ENCODE measurements at regions not wholly inside any gene's neighbourhood (a gene's known extent, or its start where the extent isn't known, plus 50 kb on each side); places are given as distances from the start of the nearest gene placed in this dataset.

DNA sequence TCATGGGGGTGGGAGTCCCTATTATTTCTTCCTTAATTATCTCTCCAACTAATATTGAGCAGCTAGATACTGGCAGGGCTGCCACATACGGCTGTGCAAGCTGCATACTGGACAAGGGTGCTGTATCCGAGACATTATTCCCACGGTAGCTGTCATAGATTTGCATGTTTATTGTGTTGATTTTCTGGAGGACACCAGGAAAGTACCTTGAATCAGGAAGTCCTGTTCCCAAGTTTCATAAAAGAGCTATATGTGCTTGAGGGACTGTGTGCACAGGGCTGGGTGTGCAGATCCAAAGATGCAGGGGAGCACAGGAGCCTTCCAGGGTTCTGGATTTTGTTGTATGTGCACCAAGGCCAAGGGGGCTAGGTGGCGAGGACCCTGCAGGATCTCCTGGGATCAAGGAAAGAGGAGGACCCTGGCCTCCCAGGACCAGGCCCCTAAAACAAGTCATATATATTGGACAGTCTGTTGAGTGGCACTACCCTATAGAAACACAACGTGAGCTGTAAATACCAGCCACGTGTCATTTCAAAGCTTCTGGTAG, 119.2 kb upstream of the ALDH1A3 start (continued):
- TF ChIP-seq MNT (conservative IDR thresholded peaks at IDR 0.05): no peak
- no peak for TF ChIP-seq KLF6 (CRISPR knock-in tag; IDR thresholded peaks at IDR 0.05; ENCODE audit: borderline replicate concordance)
- TF ChIP-seq UBTF (IDR thresholded peaks at IDR 0.05; ENCODE audit: borderline replicate concordance in 1 of 2, low read depth in 2 of 2, low read length in 2 of 2): no peak

- 0% methylated on average over 13 of the region's 13 CpGs for WGBS (ENCODE audit: insufficient coverage, low coverage, missing lambda C conversion rate)
Measured at GRCh38 chr15:100761290-100761935, 118.2 kb upstream of the ALDH1A3 start.

More at GRCh38 chr15:100761290-100761935, 118.2 kb upstream of the ALDH1A3 start:
- FAIRE-seq (no peak), DNase-seq (ENCODE audit: extremely low read depth in 1 of 4, low spot score in 3 of 4) (no peak), ATAC-seq (no peak)
- ChIA-PET CTCF (ENCODE audit: low intra/inter-chr PET ratio) (no interaction called here), POLR2A (no interaction called here)
- H4K20me1 ChIP-seq (replicated peaks; ENCODE audit: control insufficient read depth, insufficient read depth, low read length): no peaks in the 10 kb centered on the region
- no peak overlapping the region for H3K9ac ChIP-seq (ENCODE audit: insufficient read depth in 1 of 2, low read depth in 2 of 2, low read length in 2 of 2)
- intact Hi-C loops (cut with micrococcal nuclease) (no loop called here), in situ Hi-C loops (cut with MboI) (no loop called here)
- H3K9me1 ChIP-seq (ENCODE audit: control insufficient read depth, insufficient read depth, low read length): no peaks in the 10 kb centered on the region
- H3K27ac ChIP-seq (ENCODE audit: extremely low read depth, low read depth, low read length): no peak overlapping the region
- H3K79me2 ChIP-seq (ENCODE audit: control insufficient read depth, insufficient read depth, low read length): no peaks in the 10 kb centered on the region
- H3K4me2 ChIP-seq (ENCODE audit: insufficient read depth, low read length): no peak overlapping the region
- H3K4me3 ChIP-seq: no peak overlapping the region
- TF ChIP-seq ARHGAP35 (IDR thresholded peaks at IDR 0.05; ENCODE audit: partially characterized antibody) (no peak), FOS (IDR thresholded peaks at IDR 0.05; ENCODE audit: extremely low read depth, insufficient read length) (no peak), WHSC1 (IDR thresholded peaks at IDR 0.05; ENCODE audit: low read length) (no peak), AFF1 (IDR thresholded peaks at IDR 0.05; ENCODE audit: low read depth in 1 of 2, partially characterized antibody in 2 of 2) (no peak)
- H3K9me3 ChIP-seq (replicated peaks; ENCODE audit: control insufficient read depth, insufficient read depth, low read depth, low read length): no peaks in the 10 kb centered on the region
- H2AFZ ChIP-seq (ENCODE audit: low read depth, low read length): no peak overlapping the region
- no TSS peak for BruUV-seq (replicated peaks)
- peaks cover 7 to 46% of the 10 kb centered on the region in 2 experiments; a peak in 4 of 5 replicates for H3K27me3 ChIP-seq (ENCODE audit: control insufficient read depth in 2 of 2, insufficient read depth in 2 of 2, low read length in 2 of 2)
- no peaks in the 10 kb centered on the region for H3K36me3 ChIP-seq (ENCODE audit: control insufficient read depth, insufficient read depth, low read length)
- H3K4me1 ChIP-seq (replicated peaks in 1 of 2; ENCODE audit: control insufficient read depth in 2 of 2, insufficient read depth in 2 of 2, low read length in 2 of 2): no peaks in the 10 kb centered on the region

All from K562 (cell line).